Vagina (tissue), 2 donors: ENCODE measurements at regions not wholly inside any gene's neighbourhood (a gene's known extent, or its start where the extent isn't known, plus 50 kb on each side); places are given as distances from the start of the nearest gene placed in this dataset.

ENCODE experiments used
- DNase-seq, 2 donors: peaks; one replicate each; pipeline ENCODE4 v3.0.0-alpha.2; 2017; ENCODE audit errors: extremely low spot score in 2 of 2
- H3K27ac ChIP-seq: fragments of 200-600 bp; sonication (generic); one replicate; pipeline ENCODE4 v1.5.1; 2019
- H3K27me3 ChIP-seq: fragments of 200-600 bp; sonication (generic); one replicate; pipeline ENCODE4 v1.5.1; 2019
- H3K36me3 ChIP-seq, 2 donors: fragments of 200-600 bp; sonication (generic); one replicate each; pipeline ENCODE4 v1.5.1; 2017 to 2019
- H3K4me1 ChIP-seq: fragments of 200-600 bp; sonication (generic); one replicate; pipeline ENCODE4 v1.5.1; 2019
- H3K4me3 ChIP-seq, 2 donors: fragments of 200-600 bp; sonication (generic); 1 replicate in 1 of 2; 2 replicates in 1 of 2; pipeline ENCODE4 v1.5.1; 2016 to 2019
- H3K9me3 ChIP-seq: fragments of 200-600 bp; sonication (generic); one replicate; pipeline ENCODE4 v1.5.1; 2019
- CTCF ChIP-seq, 3 experiments: fragments of 450-650 bp in 2 of 3; fragments of 200-600 bp in 1 of 3; sonication (generic) in 1 of 3; IDR thresholded peaks; one replicate each; pipeline ENCODE4 v1.5.1; 2017 to 2019; ENCODE audit warnings: antibody characterized with exemption in 3 of 3, mild to moderate bottlenecking in 2 of 3, moderate library complexity in 2 of 3
- POLR2A ChIP-seq, 2 donors: fragments of 450-650 bp; IDR thresholded peaks; one replicate each; pipeline ENCODE4 v1.6.1; 2017; ENCODE audit warnings: antibody characterized with exemption in 2 of 2, mild to moderate bottlenecking in 2 of 2, moderate library complexity in 2 of 2
- POLR2AphosphoS5 ChIP-seq, 2 donors: sonication (generic); formaldehyde crosslinking; IDR thresholded peaks; one replicate each; pipeline ENCODE4 v1.9.0; 2017; ENCODE audit warnings: antibody characterized with exemption in 2 of 2, mild to moderate bottlenecking in 2 of 2, low read depth in 1 of 2; ENCODE audit not compliant: insufficient read depth in 1 of 2
- intact Hi-C: fragments of 100-400 bp; cut with DNase I; formaldehyde crosslinking; loops from one replicate; pipeline ENCODE4 v1.15.1; 2023

GRCh38 chr12:93198086-93198485 is 179.6 kb upstream of the NUDT4 start:
- intact Hi-C loops, result no loop called here
- no peak overlapping the region for H3K4me3 ChIP-seq
- no peak for DNase-seq
- no peaks in the 10 kb centered on the region for H3K27me3 ChIP-seq
- H3K36me3 ChIP-seq, result no peaks in the 10 kb centered on the region
- H3K27ac ChIP-seq, result peak overlapping the region; percentile 25
- H3K9me3 ChIP-seq, result no peaks in the 10 kb centered on the region
- no peak for TF ChIP-seq CTCF (IDR thresholded peaks at IDR 0.05)
- no peak for TF ChIP-seq POLR2AphosphoS5 (IDR thresholded peaks at IDR 0.05; ENCODE audit: insufficient read depth in 1 of 2, low read depth in 1 of 2)
- no peak for TF ChIP-seq POLR2A (IDR thresholded peaks at IDR 0.05)
- peaks cover 12% of the 10 kb centered on the region for H3K4me1 ChIP-seq

- TF ChIP-seq POLR2AphosphoS5 (IDR thresholded peaks at IDR 0.05; ENCODE audit: insufficient read depth in 1 of 2, low read depth in 1 of 2) (no peak), CTCF (IDR thresholded peaks at IDR 0.05) (no peak), POLR2A (IDR thresholded peaks at IDR 0.05) (no peak)
- Histone ChIP-seq H3K4me1 (peaks cover 12% of the 10 kb centered on the region), H3K9me3 (no peaks in the 10 kb centered on the region), H3K36me3 (no peaks in the 10 kb centered on the region), H3K27ac (no peak overlapping the region), H3K27me3 (no peaks in the 10 kb centered on the region), H3K4me3 (no peak overlapping the region)
- intact Hi-C loops, result no loop called here
- no peak for DNase-seq
These were observed 177.9 kb upstream of the NUDT4 start for GRCh38 chr12:93199831-93200236.

GRCh38 chr12:93200291-93200917 is 177.3 kb upstream of the NUDT4 start:
- no peak overlapping the region for H3K27ac ChIP-seq
- peaks cover 12% of the 10 kb centered on the region for H3K4me1 ChIP-seq
- intact Hi-C loops, result no loop called here
- no peak for TF ChIP-seq POLR2A (IDR thresholded peaks at IDR 0.05)
- TF ChIP-seq CTCF (IDR thresholded peaks at IDR 0.05), result no peak
- no peak for TF ChIP-seq POLR2AphosphoS5 (IDR thresholded peaks at IDR 0.05; ENCODE audit: insufficient read depth in 1 of 2, low read depth in 1 of 2)
- DNase-seq, result no peak
- H3K9me3 ChIP-seq, result no peaks in the 10 kb centered on the region
- H3K4me3 ChIP-seq, result no peak overlapping the region
- no peaks in the 10 kb centered on the region for H3K36me3 ChIP-seq
- no peaks in the 10 kb centered on the region for H3K27me3 ChIP-seq

GRCh38 chr12:93201990-93202389 is 175.7 kb upstream of the NUDT4 start:
- DNase-seq, result no peak
- H3K36me3 ChIP-seq, result no peaks in the 10 kb centered on the region
- H3K9me3 ChIP-seq, result no peaks in the 10 kb centered on the region
- H3K4me3 ChIP-seq, result no peak overlapping the region
- no peak overlapping the region for H3K27ac ChIP-seq
- H3K4me1 ChIP-seq, result peaks cover 12% of the 10 kb centered on the region
- H3K27me3 ChIP-seq, result no peaks in the 10 kb centered on the region
- intact Hi-C loops, result no loop called here
- TF ChIP-seq POLR2AphosphoS5 (IDR thresholded peaks at IDR 0.05; ENCODE audit: insufficient read depth in 1 of 2, low read depth in 1 of 2), result no peak

DNA sequence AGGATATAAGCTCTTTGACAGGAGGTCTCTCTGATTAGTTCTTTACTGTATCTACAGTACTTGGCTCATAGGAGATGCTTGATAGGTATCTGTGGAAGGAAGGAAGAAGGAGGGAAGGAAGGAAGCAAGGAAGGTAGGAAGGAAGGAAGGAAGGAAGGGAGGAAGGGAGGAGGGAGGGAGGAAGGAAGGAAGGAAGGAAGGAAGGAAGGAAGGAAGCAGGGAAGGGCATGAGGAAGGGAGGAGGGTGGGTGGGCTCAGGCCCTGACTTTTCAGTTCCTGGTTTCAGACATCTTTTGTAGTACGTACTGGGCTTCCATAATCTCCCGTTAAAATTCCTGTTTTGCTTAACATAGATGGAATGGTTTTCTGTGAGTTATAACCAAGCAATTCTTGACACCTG is 175.0 kb upstream of the NUDT4 start:
- intact Hi-C loops, result no loop called here
- Histone ChIP-seq H3K4me1 (peaks cover 8% of the 10 kb centered on the region), H3K27me3 (no peaks in the 10 kb centered on the region), H3K27ac (no peak overlapping the region), H3K36me3 (no peaks in the 10 kb centered on the region), H3K9me3 (no peaks in the 10 kb centered on the region), H3K4me3 (no peak overlapping the region)
- DNase-seq, result no peak
- TF ChIP-seq POLR2A (IDR thresholded peaks at IDR 0.05) (no peak), CTCF (IDR thresholded peaks at IDR 0.05) (no peak)
